LNCAP (cell line): ENCODE measurements at regions not wholly inside any gene's neighbourhood (a gene's known extent, or its start where the extent isn't known, plus 50 kb on each side); places are given as distances from the start of the nearest gene placed in this dataset.

ENCODE experiments used
- TF ChIP-seq, protein P1 (sequence below): fragments of 450-650 bp; IDR thresholded peaks from 2 replicates; pipeline ENCODE4 v1.5.1; 2017; ENCODE audit warnings: mild to moderate bottlenecking

DNA sequence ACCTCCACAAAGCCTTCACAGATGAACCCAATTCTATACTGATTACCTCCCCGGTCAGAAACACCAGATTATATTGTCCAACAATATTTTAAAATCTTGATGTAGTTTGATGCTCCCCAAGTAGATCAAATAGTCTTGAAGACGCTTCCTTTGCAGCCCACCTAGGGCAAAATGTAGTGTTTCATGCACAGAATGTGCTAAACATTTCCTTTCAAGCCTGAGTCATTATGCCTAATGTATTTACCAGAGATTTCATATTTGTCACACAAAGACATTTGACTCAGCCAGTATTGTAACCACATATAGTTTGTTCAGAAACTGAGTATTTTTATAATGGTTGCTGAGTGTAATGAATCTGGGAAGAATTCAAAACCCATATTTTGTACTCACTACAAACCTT, 1396.8 kb downstream of the LRRC4C start:
- TF ChIP-seq, protein P1, sequence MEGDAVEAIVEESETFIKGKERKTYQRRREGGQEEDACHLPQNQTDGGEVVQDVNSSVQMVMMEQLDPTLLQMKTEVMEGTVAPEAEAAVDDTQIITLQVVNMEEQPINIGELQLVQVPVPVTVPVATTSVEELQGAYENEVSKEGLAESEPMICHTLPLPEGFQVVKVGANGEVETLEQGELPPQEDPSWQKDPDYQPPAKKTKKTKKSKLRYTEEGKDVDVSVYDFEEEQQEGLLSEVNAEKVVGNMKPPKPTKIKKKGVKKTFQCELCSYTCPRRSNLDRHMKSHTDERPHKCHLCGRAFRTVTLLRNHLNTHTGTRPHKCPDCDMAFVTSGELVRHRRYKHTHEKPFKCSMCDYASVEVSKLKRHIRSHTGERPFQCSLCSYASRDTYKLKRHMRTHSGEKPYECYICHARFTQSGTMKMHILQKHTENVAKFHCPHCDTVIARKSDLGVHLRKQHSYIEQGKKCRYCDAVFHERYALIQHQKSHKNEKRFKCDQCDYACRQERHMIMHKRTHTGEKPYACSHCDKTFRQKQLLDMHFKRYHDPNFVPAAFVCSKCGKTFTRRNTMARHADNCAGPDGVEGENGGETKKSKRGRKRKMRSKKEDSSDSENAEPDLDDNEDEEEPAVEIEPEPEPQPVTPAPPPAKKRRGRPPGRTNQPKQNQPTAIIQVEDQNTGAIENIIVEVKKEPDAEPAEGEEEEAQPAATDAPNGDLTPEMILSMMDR = no peak

DNA sequence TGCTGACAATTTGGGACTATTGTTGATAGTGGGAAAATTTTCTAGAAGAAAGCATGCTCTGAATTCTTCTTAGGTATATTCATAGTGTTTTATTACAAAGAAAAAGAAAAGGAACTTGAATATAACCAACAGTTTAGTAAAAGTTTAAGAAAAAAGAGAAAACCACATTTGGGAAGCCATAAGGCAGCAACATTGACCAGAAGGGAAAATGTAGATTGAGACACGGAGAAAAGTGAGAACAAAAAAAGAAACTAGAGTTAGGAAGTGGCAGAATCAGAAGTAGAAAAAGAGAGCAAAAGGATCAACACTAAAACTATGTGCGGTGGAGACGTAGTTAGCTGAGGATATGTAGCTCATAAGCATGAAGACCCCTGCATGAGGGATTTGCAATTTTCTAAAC, 1398.2 kb downstream of the LRRC4C start:
- TF ChIP-seq, protein P1 = no peak

DNA sequence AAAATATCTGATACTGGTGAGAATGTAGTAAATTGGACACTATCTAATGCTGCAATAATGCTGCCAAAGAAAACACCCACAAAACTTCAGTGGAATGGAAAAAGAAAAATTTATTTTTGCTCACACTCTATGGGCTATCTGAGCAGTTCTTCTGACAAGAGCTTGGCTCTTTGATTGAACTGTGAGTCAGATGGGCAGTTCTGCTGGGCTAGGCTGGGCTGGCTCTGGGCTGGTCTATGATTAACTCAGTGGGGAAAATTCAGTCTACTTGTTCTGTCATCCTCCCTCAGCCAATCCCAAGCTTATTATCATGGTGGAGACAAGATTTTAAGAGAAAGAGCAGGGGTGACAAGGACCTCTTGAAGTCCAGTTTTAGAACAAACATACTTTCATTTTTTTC, 1404.8 kb downstream of the LRRC4C start:
- TF ChIP-seq, protein P1 = no peak

DNA sequence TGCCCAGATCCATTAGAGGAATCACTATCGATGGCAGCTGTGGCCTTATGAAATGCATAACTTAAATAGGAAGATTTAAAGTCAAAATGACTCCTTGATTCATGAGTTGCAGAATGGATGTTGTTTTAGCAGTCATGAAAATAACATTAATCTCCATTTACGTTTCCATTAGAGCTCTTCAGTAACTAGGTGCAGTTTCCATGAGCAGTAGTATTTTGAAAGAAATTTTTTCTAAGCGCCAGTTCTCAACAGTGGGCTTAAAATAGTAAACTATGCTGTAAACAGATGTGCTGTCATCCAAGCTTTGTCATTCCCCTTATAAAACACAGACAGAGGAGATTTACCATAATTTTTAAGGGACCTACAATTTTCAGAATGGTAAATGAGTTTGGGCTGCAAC, 1414.1 kb downstream of the LRRC4C start:
- TF ChIP-seq, protein P1 = no peak

DNA sequence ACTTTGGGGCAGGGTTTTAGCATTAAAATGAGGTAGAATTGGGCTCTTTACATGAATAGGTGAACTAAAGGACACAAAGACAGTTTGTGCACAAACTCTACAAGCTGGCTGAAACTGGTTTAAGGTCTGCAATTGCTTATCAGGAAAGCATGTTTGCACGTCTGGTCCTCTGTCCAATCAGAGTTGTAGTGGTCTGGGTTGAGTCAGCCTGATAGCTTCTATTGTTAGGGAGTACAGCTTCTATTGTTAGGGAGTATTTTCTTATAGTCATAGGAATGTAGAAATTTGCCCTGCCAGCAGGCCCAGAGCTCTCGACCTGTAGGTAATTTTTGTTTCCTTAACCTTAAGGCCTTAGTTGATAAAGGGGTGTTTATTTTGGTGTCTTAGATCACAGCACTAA, 1422.4 kb downstream of the LRRC4C start:
- TF ChIP-seq, protein P1 = no peak

DNA sequence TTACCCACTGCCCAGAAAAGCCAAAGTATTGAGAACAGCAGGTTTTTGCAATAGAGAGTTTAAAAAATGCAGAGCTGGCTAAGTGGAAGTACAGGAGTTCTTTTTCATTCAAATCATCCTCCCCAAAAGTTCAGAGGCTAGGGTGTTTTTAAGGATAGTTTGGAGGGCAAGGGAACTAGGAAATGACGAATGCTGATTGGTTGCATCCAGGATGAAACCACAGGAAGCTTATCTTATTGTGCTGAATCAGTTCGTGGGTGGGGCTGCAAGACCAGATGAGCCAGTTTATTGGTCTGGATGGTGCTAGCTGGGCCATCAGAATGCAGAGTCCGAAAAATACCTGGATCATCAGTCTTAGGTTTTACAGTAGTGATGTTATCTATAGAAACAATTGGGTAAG, 1427.1 kb downstream of the LRRC4C start:
- TF ChIP-seq, protein P1 = no peak

DNA sequence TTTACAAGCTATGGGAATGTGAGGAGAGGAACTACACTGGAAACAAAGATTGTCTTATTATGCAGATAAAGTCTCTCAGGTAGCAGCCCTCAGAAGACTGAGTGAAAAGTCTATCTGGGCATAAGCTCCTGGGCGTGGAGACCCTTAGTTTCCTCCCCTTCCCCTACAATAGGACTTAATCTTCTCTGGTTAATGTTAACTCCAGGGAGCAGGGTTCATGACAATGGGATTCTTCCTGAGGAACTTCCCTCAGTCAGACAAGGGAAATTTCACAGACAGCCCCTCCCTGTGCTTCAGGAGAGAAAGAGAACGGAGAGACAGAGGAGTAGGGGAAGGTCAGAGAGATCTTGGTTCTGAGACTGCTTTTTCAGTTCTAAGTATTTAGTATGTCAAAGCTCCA, 1428.6 kb downstream of the LRRC4C start:
- TF ChIP-seq, protein P1 = no peak

DNA sequence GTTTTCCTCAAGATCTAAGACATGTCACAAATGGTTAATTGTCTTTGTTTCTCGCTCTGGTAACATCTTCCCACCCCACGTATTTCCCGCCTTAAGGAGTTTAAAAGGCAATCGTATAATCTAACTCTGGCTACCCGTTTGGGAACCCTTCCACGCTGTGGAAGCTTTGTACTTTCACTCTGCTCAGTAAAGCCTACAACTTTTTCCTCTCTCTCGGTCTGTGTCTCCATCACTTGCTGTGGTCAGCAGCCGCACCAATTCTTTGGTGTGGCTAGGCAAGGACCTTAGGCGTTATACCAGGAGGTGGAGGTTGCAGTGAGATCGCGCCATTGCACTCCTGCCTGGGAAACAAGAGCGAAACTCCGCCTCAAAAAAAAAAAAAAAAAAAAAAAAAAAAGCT, 1430.1 kb downstream of the LRRC4C start:
- TF ChIP-seq, protein P1 = no peak
